Naive thymus-derived CD8-positive, alpha-beta T cell (primary cell): ENCODE measurements at regions not wholly inside any gene's neighbourhood (a gene's known extent, or its start where the extent isn't known, plus 50 kb on each side); places are given as distances from the start of the nearest gene placed in this dataset.

Source experiments
- ATAC-seq, 2 donors: fragments of 150-1000 bp; cut with Tn5 transposase in 1 of 2; sonication (Bioruptor Pico), chemical (Tn5 transposase) in 1 of 2; 1 replicate in 1 of 2; 2 replicates in 1 of 2; pipeline ENCODE4 v1.10.0; 2021; ENCODE audit warnings: mild to moderate bottlenecking in 2 of 2, moderate library complexity in 2 of 2
- POLR2A ChIA-PET: fragments of 350-600 bp; sonication (Branson Sonifier 250); formaldehyde crosslinking; loops from one replicate; lab custom pipeline; 2021; ENCODE audit warnings: antibody characterized with exemption; lab: Charles Lee
- DNase-seq, 10 donors: peaks; one replicate each; pipeline versions ENCODE4 v3.0.0 to v3.0.0-alpha.2; 2020 to 2022
- H3K27ac Mint-ChIP-seq, 10 donors: one replicate each; pipeline ENCODE4 v1.8.0; 2020 to 2022; ENCODE audit warnings: mild to moderate bottlenecking in 10 of 10, mixed read lengths in 10 of 10, moderate library complexity in 4 of 10, inconsistent platforms in 1 of 10
- H3K27me3 Mint-ChIP-seq, 5 donors: one replicate each; pipeline ENCODE4 v1.8.0; 2021 to 2022; ENCODE audit warnings: mixed read lengths in 5 of 5
- H3K36me3 Mint-ChIP-seq, 3 donors: one replicate each; pipeline ENCODE4 v1.8.0; 2020 to 2022; ENCODE audit warnings: mixed read lengths in 3 of 3, mild to moderate bottlenecking in 2 of 3, inconsistent platforms in 1 of 3
- H3K4me1 Mint-ChIP-seq, 4 donors: one replicate each; pipeline ENCODE4 v1.8.0; 2021 to 2022; ENCODE audit warnings: mixed read lengths in 4 of 4
- H3K4me3 Mint-ChIP-seq, 10 donors: one replicate each; pipeline ENCODE4 v1.8.0; 2020 to 2022; ENCODE audit warnings: mild to moderate bottlenecking in 10 of 10, mixed read lengths in 10 of 10, moderate library complexity in 6 of 10, inconsistent platforms in 1 of 10
- H3K9me3 Mint-ChIP-seq, 9 donors: one replicate each; pipeline ENCODE4 v1.8.0; 2020 to 2022; ENCODE audit warnings: mixed read lengths in 9 of 9, mild to moderate bottlenecking in 3 of 9, inconsistent platforms in 1 of 9, moderate library complexity in 1 of 9

GRCh38 chr12:60836651-60837050 lies 1240.8 kb downstream of the SLC16A7 start:
- H3K4me3 Mint-ChIP-seq = no peak overlapping the region
- POLR2A ChIA-PET = no interaction called here

GRCh38 chr12:60842181-60842580 lies 1246.4 kb downstream of the SLC16A7 start:
- Mint-ChIP-seq H3K27me3 (no peaks in the 10 kb centered on the region), H3K9me3 (peaks cover 0 to 7% (median 0%) of the 10 kb centered on the region in 9 donors), H3K36me3 (no peaks in the 10 kb centered on the region), H3K4me1 (no peaks in the 10 kb centered on the region), H3K4me3 (no peak overlapping the region), H3K27ac (no peak overlapping the region)
- POLR2A ChIA-PET = no interaction called here
- no peak for ATAC-seq
- DNase-seq = no peak

More at GRCh38 chr12:60836651-60837050, 1240.8 kb downstream of the SLC16A7 start:
- peaks cover 0 to 27% (median 2%) of the 10 kb centered on the region in 9 donors for H3K9me3 Mint-ChIP-seq
- no peak overlapping the region for H3K27ac Mint-ChIP-seq
- no peak for ATAC-seq
- no peaks in the 10 kb centered on the region for H3K4me1 Mint-ChIP-seq
- H3K27me3 Mint-ChIP-seq = no peaks in the 10 kb centered on the region
- no peaks in the 10 kb centered on the region for H3K36me3 Mint-ChIP-seq
- DNase-seq = no peak

GRCh38 chr12:60844101-60844500 lies 1248.3 kb downstream of the SLC16A7 start:
- Mint-ChIP-seq H3K9me3 (peaks cover 0 to 8% (median 0%) of the 10 kb centered on the region in 9 donors), H3K4me1 (no peaks in the 10 kb centered on the region), H3K4me3 (no peak overlapping the region), H3K27me3 (no peaks in the 10 kb centered on the region), H3K27ac (no peak overlapping the region), H3K36me3 (no peaks in the 10 kb centered on the region)
- DNase-seq (no peak), ATAC-seq (no peak)
- POLR2A ChIA-PET = no interaction called here

GRCh38 chr12:60844875-60845274 lies 1249.0 kb downstream of the SLC16A7 start:
- no peak for ATAC-seq
- Mint-ChIP-seq H3K9me3 (peaks cover 0 to 6% (median 0%) of the 10 kb centered on the region in 9 donors), H3K27me3 (no peaks in the 10 kb centered on the region), H3K36me3 (no peaks in the 10 kb centered on the region), H3K4me3 (no peak overlapping the region), H3K27ac (no peak overlapping the region), H3K4me1 (no peaks in the 10 kb centered on the region)
- DNase-seq = no peak
- POLR2A ChIA-PET = no interaction called here

- ATAC-seq (no peak), DNase-seq (no peak)
- Mint-ChIP-seq H3K27ac (no peak overlapping the region), H3K4me3 (no peak overlapping the region), H3K9me3 (peaks cover 0 to 10% (median 0%) of the 10 kb centered on the region in 9 donors), H3K27me3 (no peaks in the 10 kb centered on the region), H3K36me3 (no peaks in the 10 kb centered on the region), H3K4me1 (no peaks in the 10 kb centered on the region)
- POLR2A ChIA-PET = no interaction called here
These were observed 1249.9 kb downstream of the SLC16A7 start for GRCh38 chr12:60845696-60846095.

GRCh38 chr12:60847281-60847680 lies 1251.5 kb downstream of the SLC16A7 start:
- Mint-ChIP-seq H3K27ac (no peak overlapping the region), H3K4me3 (no peak overlapping the region), H3K9me3 (peaks cover 0 to 17% (median 3%) of the 10 kb centered on the region in 9 donors), H3K27me3 (no peaks in the 10 kb centered on the region), H3K36me3 (no peaks in the 10 kb centered on the region), H3K4me1 (no peaks in the 10 kb centered on the region)
- POLR2A ChIA-PET = no interaction called here
- ATAC-seq (no peak), DNase-seq (no peak)

GRCh38 chr12:60849723-60850122 lies 1253.9 kb downstream of the SLC16A7 start:
- POLR2A ChIA-PET = no interaction called here
- no peaks in the 10 kb centered on the region for H3K27me3 Mint-ChIP-seq

GRCh38 chr12:60853407-60853806 lies 1257.6 kb downstream of the SLC16A7 start:
- DNase-seq = no peak
- Mint-ChIP-seq H3K36me3 (no peaks in the 10 kb centered on the region), H3K27ac (no peak overlapping the region), H3K27me3 (no peaks in the 10 kb centered on the region), H3K4me1 (no peaks in the 10 kb centered on the region), H3K4me3 (no peak overlapping the region), H3K9me3 (peaks cover 0 to 28% (median 3%) of the 10 kb centered on the region in 9 donors)
- POLR2A ChIA-PET = no interaction called here
- ATAC-seq = no peak

More at GRCh38 chr12:60849723-60850122, 1253.9 kb downstream of the SLC16A7 start:
- DNase-seq = no peak
- H3K4me1 Mint-ChIP-seq = no peaks in the 10 kb centered on the region
- H3K36me3 Mint-ChIP-seq = no peaks in the 10 kb centered on the region
- no peak for ATAC-seq
- peaks cover 0 to 23% (median 5%) of the 10 kb centered on the region in 9 donors for H3K9me3 Mint-ChIP-seq
- H3K27ac Mint-ChIP-seq = no peak overlapping the region
- H3K4me3 Mint-ChIP-seq = no peak overlapping the region

GRCh38 chr12:60863421-60863820 lies 1267.6 kb downstream of the SLC16A7 start:
- Mint-ChIP-seq H3K27me3 (no peaks in the 10 kb centered on the region), H3K4me3 (no peak overlapping the region), H3K36me3 (no peaks in the 10 kb centered on the region), H3K27ac (no peak overlapping the region), H3K4me1 (no peaks in the 10 kb centered on the region), H3K9me3 (peaks cover 0 to 8% (median 0%) of the 10 kb centered on the region in 9 donors)
- POLR2A ChIA-PET = no interaction called here
- DNase-seq (no peak), ATAC-seq (no peak)

GRCh38 chr12:60872219-60872618 lies 1276.4 kb downstream of the SLC16A7 start:
- H3K36me3 Mint-ChIP-seq = peaks cover 0 to 2% (median 0%) of the 10 kb centered on the region in 3 donors
- POLR2A ChIA-PET = no interaction called here
- DNase-seq = no peak
- no peak for ATAC-seq
- no peaks in the 10 kb centered on the region for H3K27me3 Mint-ChIP-seq
- H3K4me3 Mint-ChIP-seq = no peak overlapping the region
- H3K4me1 Mint-ChIP-seq = no peaks in the 10 kb centered on the region
- peaks cover 0 to 10% (median 7%) of the 10 kb centered on the region in 9 donors for H3K9me3 Mint-ChIP-seq
- no peak overlapping the region for H3K27ac Mint-ChIP-seq

- ATAC-seq = no peak
- H3K4me3 Mint-ChIP-seq = no peak overlapping the region
- no peak overlapping the region for H3K27ac Mint-ChIP-seq
- no peak for DNase-seq
- POLR2A ChIA-PET = no interaction called here
- H3K27me3 Mint-ChIP-seq = no peaks in the 10 kb centered on the region
- peaks cover 0 to 10% (median 5%) of the 10 kb centered on the region in 9 donors for H3K9me3 Mint-ChIP-seq
- H3K36me3 Mint-ChIP-seq = peaks cover 0 to 2% (median 0%) of the 10 kb centered on the region in 3 donors
- no peaks in the 10 kb centered on the region for H3K4me1 Mint-ChIP-seq
These were observed 1277.3 kb downstream of the SLC16A7 start for GRCh38 chr12:60872850-60873713.

- no peak for ATAC-seq
- DNase-seq = no peak
- H3K27me3 Mint-ChIP-seq = no peaks in the 10 kb centered on the region
- peaks cover 0 to 11% (median 7%) of the 10 kb centered on the region in 9 donors for H3K9me3 Mint-ChIP-seq
- no peak overlapping the region for H3K27ac Mint-ChIP-seq
- POLR2A ChIA-PET = no interaction called here
- H3K4me1 Mint-ChIP-seq = no peaks in the 10 kb centered on the region
- peaks cover 0 to 2% (median 0%) of the 10 kb centered on the region in 3 donors for H3K36me3 Mint-ChIP-seq
- no peak overlapping the region for H3K4me3 Mint-ChIP-seq
These were observed 1278.3 kb downstream of the SLC16A7 start for GRCh38 chr12:60874091-60874490.

GRCh38 chr12:60920841-60921495 lies 1325.1 kb downstream of the SLC16A7 start:
- H3K36me3 Mint-ChIP-seq = no peaks in the 10 kb centered on the region
- POLR2A ChIA-PET = no interaction called here
- no peak for DNase-seq

More at GRCh38 chr12:60920841-60921495, 1325.1 kb downstream of the SLC16A7 start:
- ATAC-seq = no peak
- Mint-ChIP-seq H3K4me3 (no peak overlapping the region), H3K27me3 (no peaks in the 10 kb centered on the region), H3K4me1 (no peaks in the 10 kb centered on the region), H3K9me3 (peaks cover 0 to 18% (median 2%) of the 10 kb centered on the region in 9 donors), H3K27ac (no peak overlapping the region)
